MV-4-11 (cell line): ENCODE measurements at regions not wholly inside any gene's neighbourhood (a gene's known extent, or its start where the extent isn't known, plus 50 kb on each side); places are given as distances from the start of the nearest gene placed in this dataset.
"Not testable (repeated sequence)": the region's sequence is repeated elsewhere in the genome, so short reads cannot be mapped to it uniquely, and the experiment has no call there.

Experiments used
- DNase-seq: peaks from one replicate; lab custom pipeline; 2025; lab: John Stamatoyannopoulos, UW

DNA sequence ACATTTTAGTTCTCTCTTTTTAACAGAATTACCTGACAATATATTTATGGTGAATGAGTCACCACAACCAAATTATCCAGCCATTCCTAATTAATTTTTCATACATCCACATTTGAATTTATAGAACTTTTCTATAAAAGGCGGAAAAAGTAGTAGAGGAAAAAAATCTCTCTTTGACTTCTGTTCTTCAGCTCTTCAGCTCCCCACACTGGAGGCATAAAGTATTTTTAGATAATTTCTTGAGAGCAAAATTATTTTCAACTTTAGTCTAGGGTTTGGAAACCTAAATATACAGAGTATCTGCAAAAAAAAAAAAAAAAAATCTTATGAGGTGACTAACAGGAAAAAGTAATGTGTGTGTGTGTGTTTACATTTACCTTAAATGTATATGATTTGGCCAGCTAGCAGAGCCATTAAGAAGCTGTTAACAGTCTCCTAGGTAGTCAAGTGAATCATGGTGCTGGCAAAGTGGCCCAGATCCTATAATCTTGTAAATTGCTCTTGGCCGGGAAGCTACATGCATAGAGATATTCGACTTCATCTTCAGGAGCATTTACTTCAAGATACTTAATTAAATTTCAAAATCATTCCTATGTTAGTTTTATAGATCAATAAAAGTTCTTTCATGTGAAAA is 383.1 kb upstream of the STEAP1 start:
- no peak for DNase-seq

DNA sequence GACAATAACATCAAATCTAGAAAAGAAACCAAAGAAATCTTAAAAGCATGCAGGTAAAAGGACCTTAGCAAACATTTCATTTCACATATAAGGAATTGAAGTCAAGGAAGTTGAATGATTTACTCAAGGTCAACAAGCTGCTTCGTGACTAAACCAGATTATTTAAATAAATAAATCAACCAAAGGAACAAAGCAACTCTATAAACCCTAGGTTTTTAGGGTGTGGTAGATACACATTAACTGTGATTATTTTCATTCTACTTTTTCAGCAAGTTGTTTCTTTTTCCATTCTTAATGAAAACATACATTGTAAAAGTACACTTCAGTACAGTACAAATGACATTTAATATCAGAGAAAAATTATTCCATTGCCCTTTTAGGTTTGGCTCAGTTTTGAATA is 382.0 kb upstream of the STEAP1 start:
- DNase-seq: no peak

DNA sequence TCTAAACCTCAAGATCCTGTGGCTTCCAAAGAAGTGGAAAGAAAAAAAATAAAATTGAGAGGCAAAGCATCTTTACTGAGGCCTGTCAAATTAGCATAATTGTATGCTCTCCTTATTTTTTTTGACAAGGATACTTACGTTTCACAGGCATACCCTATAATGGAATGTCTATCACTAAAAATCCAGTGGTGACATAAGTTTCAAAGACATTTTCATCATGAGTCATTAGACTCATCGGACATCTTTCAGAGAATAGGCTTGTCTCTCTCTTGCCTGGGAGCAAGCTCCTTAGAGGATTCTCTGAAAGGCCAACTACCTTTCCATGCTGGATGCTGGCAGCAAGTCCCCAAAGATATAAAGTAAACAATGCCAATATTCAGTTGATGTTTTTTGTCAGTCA is 380.7 kb upstream of the STEAP1 start:
- no peak for DNase-seq

DNA sequence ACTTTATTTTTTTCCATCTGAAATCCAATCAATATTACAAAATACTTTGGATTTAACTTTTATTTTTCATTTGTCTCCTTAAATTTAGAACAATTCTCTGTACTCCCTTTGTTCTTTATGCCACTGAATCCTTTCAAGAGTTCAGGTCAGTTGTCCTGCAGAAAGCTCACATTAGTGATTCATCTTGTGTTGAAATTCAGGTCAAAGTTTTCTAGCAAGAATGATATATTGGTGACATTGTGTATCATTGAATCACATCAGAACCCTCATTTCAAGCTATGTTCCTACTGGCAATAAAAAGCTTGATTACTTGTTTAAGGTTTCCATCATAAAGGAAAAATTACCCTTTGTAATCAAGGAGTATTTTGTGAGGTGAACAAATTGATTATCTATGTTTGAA is 378.8 kb upstream of the STEAP1 start:
- no peak for DNase-seq

DNA sequence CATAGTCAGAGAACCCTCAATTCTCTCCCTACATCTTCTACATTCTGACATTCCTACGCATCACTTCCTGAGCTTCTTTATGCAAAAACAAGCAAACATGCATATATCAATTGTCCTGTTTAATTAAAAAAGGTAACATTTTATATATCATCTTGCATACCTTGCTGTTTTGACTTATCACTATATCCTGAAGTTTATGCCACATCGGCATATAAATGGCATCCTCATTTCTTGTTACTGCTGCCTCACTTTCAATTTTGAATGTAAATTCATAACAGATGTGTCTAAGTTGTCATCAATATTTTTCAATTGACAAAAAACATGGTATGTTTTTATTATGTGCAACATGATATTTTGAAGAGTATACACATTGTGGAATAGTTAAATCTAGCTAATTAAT is 377.3 kb upstream of the STEAP1 start:
- no peak for DNase-seq

DNA sequence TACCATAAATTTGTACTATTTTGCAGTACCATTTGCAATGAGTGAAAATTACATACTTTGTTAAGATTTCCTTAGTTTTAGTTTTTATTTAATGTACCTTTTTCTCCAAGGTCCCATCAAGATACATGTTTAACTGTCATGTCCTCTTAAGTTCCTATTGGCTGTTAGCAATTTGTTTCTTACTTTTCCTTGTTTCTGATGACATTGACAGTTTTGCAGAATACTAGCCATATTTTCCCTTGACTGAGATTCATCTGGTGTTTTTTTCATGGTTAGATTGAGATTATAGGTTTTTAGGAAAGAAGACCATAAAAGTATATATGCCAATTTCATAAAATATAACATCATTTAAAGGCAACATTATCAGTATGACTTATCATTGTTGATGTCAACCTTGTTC is 376.8 kb upstream of the STEAP1 start:
- DNase-seq: no peak

DNA sequence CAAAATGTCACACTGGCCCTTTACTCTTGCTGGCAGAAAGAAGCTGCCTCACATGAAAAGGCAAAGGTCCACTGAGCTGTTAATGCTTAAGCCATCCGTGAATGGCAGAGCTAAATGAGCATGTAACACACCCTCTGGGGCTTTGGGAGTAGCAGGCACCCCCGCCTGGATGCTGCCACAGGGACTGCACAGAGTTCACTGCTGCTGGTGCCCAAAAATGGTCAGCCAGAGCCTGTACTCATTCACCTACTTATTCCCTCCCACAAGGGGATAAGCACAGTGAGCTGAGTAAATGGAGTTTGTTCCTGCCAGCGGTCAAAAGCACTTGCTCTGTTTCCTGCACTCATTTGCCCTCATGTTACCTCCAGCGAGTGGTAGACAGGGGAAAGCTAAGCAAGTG is 374.0 kb upstream of the STEAP1 start:
- DNase-seq: no peak

DNA sequence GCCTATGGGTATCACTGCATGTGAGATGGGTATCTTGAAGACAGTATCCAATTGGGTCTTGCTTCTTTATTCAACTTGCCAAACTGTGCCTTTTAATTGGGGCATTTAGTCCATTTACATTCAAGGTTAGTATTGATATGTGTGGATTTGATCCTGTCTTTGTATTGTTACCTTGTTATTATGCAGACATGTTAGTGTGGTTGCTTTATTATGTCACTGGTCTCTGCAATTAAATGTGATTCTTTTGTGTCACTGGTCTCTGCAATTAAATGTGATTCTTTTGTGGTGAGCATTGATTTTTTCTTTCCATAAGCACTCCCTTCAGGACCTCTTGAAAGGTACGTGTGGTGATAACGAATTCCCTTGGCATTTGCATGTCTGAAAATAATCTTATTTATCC is 357.8 kb upstream of the STEAP1 start:
- no peak for DNase-seq

DNA sequence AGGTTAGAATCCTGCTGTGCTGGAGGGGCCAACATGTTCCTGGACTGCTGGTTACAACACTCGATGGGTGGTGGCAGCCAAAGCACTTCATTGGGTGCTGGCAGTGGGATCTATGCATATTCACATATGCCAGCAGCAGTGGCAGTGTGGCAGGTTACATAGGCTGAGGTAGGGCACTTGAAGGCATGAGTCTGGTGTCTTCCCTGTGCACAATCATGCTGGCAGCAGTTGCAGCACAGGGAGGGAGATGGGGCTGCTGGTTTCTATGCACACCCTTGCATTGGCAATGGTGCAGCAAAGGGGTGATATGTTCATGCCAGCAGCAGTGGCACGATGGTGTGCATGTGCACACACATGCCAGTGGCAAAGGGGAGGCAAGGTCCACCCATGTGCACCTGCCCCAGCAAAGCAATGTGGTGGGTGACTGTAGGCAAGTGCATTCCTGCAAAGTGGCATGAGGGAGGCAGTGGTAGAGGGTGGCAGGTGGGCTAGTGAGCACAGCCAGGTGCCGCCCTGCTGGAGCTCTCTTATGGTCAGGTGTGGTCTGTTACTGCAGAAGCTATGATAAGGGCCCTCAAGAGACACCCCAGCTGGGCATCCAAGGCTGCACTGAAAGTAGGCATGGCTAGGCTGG is 356.2 kb upstream of the STEAP1 start:
- DNase-seq: no peak

DNA sequence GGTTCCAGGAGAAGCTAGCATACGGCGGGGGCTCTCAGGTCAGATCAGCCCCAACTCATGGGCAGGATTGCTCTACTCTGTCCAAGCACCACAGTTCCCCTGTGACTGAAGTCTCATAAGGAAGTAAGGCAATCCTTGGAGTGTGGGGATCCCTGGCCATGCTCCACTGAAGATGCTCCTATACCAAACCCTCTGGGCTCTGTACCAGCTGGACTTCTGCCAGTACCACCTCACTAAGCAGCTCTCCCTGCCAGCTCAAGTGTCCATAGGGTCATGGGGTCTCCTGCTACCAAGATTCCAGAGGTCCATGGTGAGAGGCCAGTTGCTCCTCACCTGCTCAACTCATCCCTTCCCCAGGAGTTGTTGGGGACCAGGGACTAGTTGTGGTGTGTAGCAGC is 355.7 kb upstream of the STEAP1 start:
- DNase-seq: no peak

DNA sequence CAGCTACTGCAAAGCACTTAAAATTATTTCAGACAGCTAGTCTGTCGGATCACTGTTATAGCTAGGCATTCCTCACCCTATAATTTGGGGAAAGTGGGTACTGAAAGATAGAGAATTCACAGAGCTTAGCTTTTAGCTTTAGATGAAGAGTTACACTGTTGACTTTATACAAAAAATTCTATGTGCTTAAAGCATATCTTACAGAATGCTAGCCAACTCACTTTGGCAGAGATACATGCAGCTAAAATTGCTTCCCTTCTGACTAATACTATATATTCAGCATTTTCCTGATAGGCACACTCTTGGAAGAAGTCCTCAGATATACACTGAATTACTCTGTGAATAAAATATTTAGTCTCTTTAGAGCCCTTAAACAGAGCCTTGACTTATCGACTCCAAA is 353.5 kb upstream of the STEAP1 start:
- DNase-seq: no peak

DNA sequence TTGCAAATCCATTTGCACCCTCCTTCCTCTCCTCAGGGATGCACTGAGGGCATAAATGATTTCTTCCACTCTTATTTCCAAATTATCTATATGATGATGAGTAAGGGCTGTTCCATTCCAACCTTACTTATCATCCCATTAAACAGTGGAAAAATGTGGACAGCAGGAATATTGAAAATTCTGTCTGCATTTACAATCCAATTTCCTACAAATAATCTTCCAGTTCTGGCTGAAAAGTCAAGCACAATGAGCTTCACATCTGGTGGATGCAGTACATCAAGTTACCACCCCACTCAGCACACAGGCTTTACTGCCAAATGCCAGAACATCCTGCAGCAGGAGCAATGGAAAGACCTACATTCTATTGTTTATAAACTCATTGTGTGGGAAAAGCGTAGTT is 345.0 kb upstream of the STEAP1 start:
- DNase-seq: no peak

DNA sequence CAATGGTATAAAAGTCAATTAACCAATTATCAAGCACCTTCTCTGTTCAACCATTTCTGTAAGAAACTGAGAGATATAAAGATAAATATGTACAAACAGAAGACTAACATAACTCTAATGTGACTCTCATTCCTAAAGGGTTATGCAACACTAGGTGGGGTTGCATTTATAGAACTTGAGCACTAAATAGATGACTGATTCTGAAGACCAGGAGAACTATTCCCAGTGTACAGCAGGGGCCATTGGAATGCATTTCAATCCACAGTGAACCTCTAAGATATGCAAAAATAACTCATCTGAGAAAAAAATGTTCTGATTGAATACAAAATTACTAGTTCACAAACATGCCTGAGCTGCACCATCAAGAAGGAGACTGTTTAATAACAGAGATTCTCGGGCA is 341.2 kb upstream of the STEAP1 start:
- no peak for DNase-seq

DNA sequence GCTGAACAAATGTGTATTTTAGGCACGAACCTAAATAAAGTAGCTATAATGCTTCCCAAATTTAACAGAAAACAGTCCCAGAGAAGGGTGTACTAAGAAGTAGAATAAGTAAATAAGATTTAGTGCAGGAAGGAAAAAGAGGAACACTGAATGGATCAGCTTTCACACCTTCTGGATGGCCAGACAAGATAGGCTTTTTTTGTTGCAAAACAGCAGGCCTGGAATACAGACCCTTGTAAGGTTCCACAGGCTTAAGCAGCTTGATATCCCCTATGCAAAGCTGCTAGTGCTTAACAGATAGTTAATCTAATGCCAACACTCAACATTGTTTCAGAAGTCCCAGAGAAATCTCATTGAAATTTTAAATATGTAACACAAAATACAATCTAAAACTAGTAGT is 328.1 kb upstream of the STEAP1 start:
- no peak for DNase-seq

DNA sequence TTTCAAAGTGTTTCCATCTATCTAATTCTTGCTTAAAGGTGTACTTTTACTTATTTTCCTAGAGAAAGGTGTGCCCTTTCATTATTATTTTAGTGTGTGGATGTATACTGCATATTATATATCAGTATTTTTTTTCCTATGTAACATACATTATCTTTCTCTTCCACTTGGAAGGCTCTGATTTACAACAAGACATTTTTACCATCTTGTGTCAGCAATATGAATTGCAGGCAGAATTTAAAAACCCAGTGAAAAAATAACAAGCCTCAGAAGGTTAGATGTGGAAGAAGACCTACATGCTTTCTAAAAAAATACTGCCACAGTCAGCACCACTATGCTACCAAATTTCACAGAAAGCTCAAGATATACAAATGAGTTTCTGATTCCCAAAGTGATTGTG is 327.7 kb upstream of the STEAP1 start:
- DNase-seq: no peak

DNA sequence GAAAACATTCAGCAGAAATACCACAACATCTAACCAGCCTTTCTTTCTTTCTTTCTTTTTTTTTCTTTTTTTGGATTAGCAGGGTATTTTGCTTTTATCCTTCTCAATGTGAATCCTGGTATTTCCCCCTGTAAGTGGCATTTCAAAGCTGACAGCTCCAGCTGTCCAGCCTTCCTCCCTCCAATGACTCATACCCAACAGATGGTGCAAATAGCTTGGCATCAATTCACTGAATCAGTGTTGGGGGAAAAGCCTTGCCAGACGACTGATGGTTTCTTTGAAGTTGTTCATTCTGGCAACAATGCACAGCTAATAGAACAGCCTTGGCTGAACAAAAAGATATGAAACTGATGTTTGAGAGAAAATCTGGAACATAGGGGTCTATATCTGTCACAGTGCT is 316.8 kb upstream of the STEAP1 start:
- no peak for DNase-seq

DNA sequence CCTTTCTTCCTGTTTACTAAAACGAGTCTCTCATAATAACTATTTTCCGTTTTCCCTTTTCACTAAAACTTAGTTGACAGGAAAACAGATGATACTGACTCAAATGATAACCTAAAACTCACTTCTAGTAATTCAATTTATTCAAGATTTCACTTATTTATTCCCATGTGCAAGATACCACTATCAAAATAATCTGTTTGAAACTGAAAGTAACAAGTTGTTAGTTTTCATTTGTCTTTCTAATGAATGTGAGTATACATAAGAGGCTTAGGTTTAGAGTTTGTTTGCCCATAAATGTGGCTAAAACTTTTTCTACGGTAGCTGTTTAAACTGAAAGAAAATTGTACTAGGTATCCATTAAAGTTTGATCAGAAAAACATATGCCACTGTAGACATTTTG is 314.9 kb upstream of the STEAP1 start:
- no peak for DNase-seq

DNA sequence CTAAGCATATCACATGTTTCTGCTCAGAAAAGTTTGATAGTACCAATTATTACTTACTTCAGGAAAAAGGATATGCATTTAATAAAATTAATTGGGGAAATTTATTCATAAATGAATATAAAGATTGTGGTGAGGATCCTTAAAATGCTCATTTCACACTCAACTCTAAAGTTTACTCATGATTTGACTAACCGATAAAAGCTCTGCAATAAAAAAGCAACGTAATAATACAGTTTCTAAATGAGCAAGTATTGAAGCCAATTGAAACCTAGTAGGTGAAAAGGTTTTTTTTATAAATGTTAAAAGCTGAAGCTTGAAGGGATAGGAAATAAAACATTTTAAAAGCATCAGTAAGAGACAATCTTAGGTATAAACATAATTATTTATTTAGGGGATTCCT is 308.3 kb upstream of the STEAP1 start:
- DNase-seq: no peak

DNA sequence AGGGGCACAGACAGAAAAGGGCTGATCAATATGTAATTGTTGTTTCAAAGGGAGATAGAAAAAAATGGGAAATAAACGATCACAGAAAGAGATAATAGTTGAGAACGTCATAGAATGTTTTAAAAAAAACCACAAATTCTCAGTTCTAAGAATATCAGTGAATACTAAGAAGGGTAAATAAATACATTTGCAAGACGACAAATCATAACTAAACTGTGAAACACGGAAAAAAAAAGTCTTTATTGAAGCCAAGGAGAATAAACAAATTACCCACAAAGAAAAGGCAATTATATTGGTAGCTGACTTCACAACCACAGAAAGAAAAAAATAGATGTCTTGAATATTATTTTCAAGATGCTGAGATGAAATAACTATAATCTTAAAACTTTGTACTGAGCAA is 305.2 kb upstream of the STEAP1 start:
- DNase-seq: no peak

DNA sequence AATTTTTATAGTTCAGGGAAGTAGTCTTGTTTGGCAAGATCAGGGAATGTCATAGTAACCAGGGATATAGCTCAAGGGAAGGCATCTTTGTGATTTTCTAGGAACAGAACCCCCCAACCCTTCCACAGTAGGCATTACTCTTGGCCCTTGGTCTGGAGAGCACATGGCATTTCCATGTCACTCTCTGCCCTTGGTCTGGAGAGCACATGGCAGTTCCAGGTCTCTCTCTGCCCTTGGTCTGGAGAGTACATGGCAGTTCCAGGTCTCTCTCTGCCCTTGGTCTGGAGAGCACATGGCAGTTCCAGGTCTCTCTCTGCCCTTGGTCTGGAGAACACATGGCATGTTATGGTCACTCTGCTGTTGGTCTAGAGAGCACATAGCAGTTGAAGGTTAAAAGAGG is 297.2 kb upstream of the STEAP1 start:
- DNase-seq: not testable (repeated sequence)

DNA sequence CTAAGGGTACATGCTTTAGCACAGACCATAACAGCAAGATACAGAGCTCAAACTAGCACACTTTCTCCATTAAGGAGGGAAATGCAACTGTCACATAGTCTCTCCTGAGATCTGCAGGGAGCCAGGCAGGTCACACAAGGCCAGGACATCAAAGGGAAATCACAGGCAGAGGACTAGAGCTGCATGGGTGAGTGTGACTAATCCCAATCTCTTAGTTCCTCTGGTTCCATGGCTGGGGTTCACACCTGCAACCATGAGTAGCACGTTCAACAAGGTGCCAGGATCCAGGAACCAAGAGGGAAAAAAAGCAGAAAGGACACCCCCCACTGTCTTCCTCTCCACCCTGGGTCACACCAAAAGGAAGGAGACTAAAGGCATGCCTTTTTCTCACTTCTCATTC is 296.5 kb upstream of the STEAP1 start:
- DNase-seq: no peak

DNA sequence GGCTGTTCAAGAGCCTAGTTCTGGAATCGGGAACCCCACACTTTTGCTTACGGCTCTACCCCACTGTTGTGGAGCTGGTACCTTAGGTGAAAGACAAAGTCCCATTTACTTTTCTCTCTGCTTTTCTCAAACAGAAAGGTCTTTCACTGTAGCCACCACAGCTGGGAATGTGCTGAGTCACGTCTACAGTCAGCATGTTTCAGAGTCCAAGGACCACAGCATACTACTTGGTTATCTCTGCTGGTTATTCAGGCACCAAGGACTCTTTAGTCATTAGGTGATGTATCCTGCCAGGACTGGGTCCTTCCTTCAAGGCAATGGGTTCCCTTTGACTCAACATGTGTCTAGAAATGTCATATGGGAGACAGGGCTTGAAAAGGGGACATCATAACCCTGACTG is 266.8 kb upstream of the STEAP1 start:
- DNase-seq: no peak

DNA sequence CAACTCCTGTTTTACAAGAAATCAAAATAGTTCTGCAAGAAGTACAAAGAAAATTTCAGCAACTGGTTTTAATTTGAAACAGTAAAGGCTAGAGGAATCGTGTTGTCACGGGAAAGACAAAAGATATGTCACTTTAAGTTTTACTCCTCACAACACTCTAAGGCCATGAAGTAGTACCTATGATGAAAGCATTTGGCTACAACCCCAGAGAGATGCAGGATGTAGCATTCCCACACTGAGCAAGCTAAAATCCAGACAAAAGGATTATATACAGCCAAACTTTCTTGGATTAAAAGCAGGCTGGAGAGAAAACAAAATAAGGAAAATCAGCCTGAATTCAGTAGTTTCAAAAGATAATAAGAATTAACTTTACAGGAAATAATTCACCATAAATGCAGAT is 245.5 kb upstream of the STEAP1 start:
- DNase-seq: no peak

DNA sequence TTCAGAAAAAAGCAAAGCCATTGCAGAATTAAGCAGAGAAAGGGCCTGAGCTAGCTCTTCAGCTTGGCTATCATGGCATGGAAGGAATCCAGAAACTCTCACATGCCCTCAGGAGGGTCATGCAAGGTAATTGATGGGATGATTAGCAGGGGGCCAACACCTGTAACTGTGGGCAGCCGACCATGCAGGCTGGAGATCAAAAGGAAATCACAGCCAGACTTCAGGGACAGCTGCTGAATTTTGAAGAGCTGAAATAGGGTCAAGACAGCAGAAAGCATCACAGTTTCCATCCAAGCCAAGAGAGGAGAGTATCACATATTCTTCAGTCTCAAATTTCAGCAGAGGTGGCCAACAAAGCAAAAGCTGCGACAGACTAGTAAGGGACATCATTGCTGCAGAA is 239.6 kb upstream of the STEAP1 start:
- no peak for DNase-seq

DNA sequence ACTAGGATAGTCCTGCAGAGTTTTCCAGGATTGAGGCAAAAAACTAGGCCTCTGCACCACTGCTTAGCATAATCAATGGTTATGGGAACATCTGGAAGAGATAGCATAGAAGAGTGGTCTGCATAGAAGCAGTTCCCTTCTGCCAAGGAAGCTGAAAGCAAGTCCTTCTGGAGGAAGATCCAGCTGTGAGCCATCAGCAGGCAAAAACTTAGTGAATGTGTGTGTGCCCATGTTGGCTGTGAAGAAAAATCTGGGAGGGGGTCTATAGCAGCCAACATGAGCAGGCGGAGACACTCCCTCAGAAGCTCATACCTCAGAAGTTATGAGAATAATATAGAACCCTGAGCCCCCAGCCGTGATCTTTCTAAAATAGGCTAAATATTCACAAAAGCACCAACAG is 228.1 kb upstream of the STEAP1 start:
- no peak for DNase-seq
